Hematopoietic multipotent progenitor cell treated with erythropoietin and hydrocortisone succinate and interleukin-3 and kit ligand, for 6 days (in vitro differentiated cells): ENCODE measurements at regions not wholly inside any gene's neighbourhood (a gene's known extent, or its start where the extent isn't known, plus 50 kb on each side); places are given as distances from the start of the nearest gene placed in this dataset.
A peak's percentile ranks its signal among the peaks of the same experiment; 100 is the strongest.

Experiments
- DNase-seq: peaks from one replicate; pipeline ENCODE4 v3.0.0-alpha.2; 2015

GRCh38 chr16:85535352-85536072 is 77.6 kb upstream of the GSE1 start:
- peak; percentile 100 for DNase-seq

DNA sequence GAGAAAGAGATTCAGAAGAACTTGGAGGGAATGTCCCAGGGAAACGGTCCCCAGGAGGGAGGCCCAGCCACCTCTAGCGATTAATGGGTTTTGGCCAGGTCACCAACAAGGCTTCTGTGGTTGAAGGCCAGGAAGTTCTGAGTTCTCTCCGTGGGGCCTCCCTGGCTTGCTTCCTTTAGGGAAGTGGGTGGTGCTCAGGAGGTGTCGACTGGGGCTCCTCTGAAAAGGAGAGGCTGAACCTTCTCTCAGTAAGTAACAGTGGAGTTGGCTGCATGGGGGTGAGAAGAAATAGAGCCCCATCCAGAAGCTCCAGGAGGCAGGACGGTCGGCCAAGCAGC is 77.1 kb upstream of the GSE1 start:
- DNase-seq, result peak; percentile 75

GRCh38 chr16:85536411-85537330 is 76.5 kb upstream of the GSE1 start:
- peak; percentile 81 for DNase-seq

- DNase-seq, result no peak
These were observed 75.8 kb upstream of the GSE1 start for GRCh38 chr16:85537331-85537788.

DNA sequence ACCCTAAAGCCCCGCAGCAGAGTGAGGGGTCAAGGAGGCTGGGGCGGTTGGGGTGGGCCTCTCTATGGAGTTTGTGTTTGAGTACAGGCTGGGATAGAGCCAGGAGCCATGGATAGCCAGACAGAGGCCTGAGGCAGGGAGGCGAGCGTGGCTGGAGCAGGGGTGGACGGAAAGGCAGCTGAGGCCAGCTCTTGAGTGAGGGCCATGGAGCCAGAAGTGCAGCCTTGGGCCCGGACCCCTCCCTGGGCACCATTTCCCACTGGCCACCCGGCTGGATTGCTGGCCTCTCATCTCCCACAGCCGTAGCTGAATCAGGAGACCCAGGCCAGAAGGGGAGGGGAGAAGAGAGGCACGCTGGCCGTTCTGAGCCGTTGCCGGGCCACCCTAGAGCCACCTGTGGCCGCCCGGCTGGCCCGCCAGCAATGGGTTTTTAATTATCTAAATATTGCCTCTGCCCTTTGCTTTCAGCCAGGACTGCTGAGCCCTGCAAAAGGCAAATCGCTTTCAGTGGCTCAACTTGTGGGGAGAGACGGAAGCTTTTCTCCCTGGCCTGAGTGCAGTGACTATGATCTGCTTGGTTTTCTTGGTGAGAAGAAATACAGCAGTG is 75.2 kb upstream of the GSE1 start:
- peak; percentile 23 for DNase-seq

DNA sequence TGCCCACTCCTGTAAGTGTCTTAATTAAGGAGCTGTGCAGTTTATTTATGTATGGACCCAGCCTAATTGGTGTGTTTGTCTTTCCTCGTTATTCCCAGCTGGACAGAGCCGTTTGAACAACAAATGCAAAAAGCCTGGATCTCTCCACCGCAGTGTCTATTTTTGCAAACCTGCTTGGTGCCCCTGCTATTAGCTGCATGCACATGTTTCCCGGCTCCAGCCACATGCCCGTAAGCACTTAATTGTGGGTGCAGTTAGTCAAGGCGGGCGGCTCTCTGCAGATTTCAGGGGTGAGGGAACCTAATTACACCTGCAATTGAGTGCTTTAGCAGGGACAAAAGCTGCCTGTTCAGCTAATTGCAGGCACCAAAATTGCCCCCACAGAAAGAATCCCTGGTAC is 74.0 kb upstream of the GSE1 start:
- DNase-seq, result no peak

DNA sequence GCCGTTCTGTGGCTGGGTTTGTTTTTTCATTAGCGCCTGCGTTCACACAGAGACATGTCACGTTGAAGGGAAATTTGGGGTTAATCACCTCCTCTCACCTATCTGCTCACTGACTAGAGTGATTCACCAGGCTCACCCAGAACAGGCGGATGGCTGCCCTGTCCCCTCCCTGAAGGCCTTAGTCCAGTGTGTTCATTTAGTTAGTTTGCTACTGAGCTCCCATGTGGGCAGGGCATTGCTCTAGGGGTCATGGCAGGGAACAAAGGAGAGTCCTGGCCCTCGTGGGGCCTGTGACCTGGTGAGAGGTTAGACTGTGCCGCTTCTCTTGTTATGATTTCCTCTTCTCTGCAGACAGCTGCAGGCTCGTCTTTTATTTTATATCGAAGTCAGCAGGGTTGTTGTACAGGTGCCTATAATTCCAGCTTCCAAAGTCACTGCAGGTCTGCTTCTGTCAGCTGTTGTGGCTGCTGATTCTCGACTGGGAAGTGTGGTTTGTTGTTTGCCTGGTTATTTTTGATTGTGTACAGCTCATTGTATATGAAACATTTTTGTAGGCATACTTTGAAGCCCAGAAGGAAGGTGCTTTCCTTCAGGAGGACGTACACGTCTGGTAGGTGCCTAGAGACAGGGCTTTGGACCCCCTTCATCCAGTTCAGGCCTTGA is 73.4 kb upstream of the GSE1 start:
- DNase-seq, result no peak

GRCh38 chr16:85541181-85541580 is 71.9 kb upstream of the GSE1 start:
- DNase-seq, result no peak

- no peak for DNase-seq
These were observed 71.5 kb upstream of the GSE1 start for GRCh38 chr16:85541619-85541979.

DNA sequence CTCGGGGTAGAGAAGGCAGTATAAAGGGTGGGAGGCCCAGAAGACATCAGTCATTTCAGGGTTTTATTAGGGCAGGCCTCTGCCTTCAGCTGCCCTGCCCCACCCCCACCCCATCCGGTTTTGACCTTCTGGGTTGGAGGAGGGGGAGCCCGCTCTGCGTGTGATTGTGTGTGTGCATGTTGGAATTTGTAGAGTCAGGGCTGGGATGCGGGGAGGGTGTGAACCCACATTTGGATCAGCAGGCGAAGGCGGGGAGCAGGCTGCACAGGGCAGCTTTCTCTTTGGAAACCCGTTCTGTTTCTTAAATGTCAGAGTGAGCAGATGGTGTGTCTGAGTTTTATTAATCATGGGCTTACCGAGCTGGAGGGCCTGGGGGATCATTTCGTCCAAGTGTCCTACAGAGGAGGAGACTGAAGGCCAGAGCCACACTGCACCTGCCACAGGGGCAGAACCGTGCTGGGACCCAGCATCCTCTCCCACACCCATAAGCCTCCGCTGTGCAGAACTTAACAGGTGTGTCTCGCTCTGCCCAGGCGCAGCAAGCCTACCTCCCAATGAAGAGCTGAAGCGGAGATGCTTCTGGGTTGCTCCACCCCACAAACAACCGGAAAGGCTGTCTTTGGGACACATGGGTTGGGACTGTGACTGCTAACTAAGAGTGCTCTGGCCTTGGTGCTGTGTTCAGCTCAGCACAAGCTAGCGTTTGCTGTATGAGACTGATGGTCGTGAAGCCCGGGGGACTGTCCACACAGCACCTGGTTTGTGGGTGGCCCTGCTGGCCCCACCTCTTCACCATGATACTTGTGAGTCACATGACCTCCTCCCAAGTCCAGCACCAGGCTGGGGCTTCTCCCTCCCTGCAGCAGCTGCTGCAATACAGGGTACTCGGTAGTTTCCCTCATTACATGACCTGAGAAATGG is 70.9 kb upstream of the GSE1 start:
- peak; percentile 34 for DNase-seq

DNA sequence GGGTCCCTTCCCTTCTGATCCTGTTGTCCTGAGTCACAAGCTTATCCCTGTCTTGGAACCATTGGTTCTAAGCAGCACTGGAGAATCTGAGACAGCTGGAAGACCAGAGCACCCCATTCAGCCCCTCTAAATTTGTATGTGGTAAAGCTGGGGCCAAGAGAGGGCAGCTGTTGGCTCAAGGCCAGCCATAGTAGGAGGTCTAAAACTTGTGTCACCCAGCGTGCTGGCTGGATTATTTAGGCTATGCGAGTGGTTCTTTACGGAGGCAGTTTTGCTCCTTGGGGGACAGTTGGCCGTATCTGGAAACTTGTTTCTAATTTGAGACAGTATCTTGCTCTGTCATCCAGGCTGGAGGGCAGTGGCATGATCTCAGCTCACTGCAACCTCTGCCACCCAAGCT is 69.6 kb upstream of the GSE1 start:
- peak; percentile 68 for DNase-seq

GRCh38 chr16:85544016-85544415 is 69.1 kb upstream of the GSE1 start:
- no peak for DNase-seq

- DNase-seq, result no peak
These were observed 68.5 kb upstream of the GSE1 start for GRCh38 chr16:85544668-85545067.

GRCh38 chr16:85545227-85545818 is 67.8 kb upstream of the GSE1 start:
- peak; percentile 18 for DNase-seq

DNA sequence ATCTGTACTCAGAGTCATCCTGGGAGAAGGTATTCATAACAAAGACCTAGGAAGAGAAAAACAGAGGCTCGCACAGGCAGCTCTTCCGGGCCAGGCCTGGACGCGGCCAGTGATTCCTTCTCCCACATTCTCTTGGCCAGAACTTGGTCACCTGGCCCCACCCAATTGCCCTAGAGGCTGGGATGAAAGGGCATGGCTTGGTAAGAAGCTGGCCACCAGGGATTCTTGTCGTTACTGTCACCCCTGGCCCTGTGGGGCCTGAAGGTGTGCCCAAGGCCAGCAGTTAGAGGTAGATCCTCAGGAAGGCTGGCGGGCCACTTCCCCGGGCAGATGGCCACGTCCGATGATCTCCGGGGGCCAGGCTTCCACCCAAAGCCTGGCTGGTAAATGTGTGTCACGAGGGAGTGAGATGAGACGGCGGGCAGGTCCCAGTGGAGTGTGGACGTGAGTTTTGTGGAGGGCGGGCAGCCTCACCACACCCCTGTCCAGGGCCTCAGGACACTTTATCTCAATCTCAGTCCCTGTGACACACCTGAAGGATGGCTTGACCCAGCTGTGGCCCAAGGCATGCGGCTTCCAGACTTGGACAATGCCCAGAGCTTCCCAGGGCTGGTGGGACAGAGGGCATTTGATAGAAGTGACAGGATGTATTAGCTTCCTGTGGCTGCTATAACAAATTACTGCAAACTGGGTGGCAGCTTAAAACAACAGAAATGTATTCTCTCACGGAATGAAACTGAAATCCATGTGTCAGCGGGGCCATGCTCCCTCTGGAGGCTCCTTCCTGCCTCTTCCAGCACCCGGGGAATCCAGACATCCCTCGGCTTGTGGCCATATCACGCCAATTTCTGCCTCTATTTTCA is 66.3 kb upstream of the GSE1 start:
- no peak for DNase-seq

- no peak for DNase-seq
These were observed 64.7 kb upstream of the GSE1 start for GRCh38 chr16:85548375-85548774.

- DNase-seq, result no peak
These were observed 63.2 kb upstream of the GSE1 start for GRCh38 chr16:85549766-85550421.

DNA sequence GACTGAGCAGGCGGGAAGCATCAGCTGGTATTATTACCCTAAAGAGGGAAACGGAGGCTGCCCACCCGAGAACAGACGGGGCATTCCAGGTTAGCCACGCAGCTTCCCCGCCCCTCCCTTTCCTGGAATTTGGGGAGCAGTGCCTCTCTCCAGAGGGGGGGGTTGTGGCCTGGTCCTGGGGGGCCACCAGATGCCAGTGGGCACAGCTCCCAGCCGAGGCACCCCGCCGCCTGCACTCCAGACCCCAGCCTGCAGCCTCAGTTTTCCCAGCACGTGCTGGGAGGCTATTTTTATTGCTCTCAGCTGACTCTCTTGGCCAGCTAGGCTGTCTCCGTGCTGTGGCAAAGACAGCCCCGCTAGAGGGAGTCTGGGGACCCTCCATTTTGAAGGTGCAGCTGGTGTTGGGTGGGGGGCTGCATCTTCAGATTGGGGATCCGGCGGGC is 62.7 kb upstream of the GSE1 start:
- no peak for DNase-seq

GRCh38 chr16:85550953-85551924 is 61.9 kb upstream of the GSE1 start:
- no peak for DNase-seq
